HG03432 (cell line): ENCODE measurements at regions not wholly inside any gene's neighbourhood (a gene's known extent, or its start where the extent isn't known, plus 50 kb on each side); places are given as distances from the start of the nearest gene placed in this dataset.
A peak's percentile ranks its signal among the peaks of the same experiment; 100 is the strongest.
"Not testable (repeated sequence)": the region's sequence is repeated elsewhere in the genome, so short reads cannot be mapped to it uniquely, and the experiment has no call there.

Source experiments
- ATAC-seq: cut with Tn5 transposase; IDR thresholded peaks from one replicate; pipeline ENCODE4 v1.9.1; 2021; ENCODE audit warnings: mild to moderate bottlenecking, moderate library complexity; ENCODE audit not compliant: unreplicated experiment

DNA sequence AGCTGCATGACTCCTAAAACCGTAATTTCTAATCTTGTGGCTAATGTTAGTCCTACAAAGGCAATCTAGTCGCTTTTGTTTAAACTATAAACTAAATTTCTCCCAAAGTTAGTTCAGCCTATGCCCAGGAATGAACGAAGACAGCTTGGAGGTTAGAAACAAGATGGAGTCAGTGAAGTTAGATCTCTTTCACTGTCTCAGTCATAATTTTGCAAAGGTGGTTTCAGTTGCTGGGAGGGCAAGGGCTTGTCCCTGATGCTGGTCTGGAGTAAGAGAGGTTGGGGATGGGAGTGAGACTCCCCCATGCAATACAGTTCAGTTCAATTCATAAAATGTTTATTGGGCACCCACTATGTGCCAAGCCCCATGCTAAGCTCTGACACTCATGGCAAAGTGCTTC, 362.1 kb downstream of the TYW1 start:
- ATAC-seq: not testable (repeated sequence)

DNA sequence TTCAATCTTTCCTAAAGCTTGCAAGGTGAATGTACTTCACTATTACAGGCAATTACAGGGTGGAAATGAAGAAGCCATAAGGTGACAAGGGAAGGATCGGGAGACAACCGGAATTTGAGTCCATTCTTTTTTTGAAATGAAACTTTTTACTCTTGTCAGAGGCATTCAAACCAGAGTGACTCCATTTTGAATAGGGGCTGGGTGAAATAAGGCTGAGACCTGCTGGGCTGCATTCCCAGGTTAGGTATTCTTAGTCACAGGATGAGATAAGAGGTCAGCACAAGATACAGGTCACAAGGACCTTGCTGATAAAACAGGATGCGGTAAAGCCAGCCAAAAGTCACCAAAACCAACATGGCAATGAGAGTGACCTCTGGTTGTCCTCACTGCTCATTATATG, 363.3 kb downstream of the TYW1 start:
- ATAC-seq: no peak

DNA sequence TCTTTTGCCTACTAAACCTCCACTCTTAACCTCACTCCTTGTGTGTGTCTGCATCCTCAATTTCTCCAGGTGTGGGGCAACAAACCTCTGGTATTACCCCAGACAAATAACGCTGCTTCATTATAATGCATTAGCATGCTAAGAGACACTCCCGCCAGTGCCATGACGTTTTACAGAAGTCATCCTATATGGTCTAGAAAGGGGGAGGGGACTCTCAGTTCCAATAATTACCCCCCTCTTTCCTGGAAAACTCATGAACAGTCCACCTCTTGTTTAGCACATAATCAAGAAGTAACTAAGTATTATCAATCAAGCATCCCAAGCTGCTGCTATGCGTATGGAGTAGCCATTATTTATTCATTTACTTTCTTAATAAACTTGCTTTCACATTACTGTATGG, 364.5 kb downstream of the TYW1 start:
- no peak for ATAC-seq

DNA sequence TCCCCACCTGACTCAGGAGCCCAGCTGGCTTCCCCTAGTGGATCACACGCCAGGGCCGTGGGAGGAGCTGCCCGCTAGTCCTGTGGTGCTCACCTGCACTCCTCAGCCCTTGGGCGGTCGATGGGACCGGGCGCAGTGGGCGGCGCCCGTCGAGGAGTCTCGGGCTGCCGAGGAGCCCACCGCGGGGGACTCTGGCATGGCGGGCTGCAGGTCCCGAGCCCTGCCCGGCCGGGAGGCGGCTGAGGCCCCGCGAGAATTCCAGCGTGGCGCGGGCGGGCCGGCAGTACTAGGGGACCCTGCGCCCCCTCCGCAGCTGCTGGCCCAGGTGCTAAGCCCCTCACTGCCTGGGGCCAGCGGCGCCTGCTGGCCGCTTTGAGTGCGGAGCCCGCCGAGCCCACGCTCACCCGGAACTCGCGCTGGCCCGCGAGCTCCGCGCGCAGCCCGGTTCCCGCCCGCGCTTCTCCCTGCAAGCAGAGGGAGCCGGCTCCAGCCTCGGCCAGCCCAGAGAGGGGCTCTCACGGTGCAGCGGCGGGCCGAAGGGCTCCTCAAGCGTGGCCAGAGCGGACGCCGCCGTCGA, 367.9 kb downstream of the TYW1 start:
- ATAC-seq: no peak

DNA sequence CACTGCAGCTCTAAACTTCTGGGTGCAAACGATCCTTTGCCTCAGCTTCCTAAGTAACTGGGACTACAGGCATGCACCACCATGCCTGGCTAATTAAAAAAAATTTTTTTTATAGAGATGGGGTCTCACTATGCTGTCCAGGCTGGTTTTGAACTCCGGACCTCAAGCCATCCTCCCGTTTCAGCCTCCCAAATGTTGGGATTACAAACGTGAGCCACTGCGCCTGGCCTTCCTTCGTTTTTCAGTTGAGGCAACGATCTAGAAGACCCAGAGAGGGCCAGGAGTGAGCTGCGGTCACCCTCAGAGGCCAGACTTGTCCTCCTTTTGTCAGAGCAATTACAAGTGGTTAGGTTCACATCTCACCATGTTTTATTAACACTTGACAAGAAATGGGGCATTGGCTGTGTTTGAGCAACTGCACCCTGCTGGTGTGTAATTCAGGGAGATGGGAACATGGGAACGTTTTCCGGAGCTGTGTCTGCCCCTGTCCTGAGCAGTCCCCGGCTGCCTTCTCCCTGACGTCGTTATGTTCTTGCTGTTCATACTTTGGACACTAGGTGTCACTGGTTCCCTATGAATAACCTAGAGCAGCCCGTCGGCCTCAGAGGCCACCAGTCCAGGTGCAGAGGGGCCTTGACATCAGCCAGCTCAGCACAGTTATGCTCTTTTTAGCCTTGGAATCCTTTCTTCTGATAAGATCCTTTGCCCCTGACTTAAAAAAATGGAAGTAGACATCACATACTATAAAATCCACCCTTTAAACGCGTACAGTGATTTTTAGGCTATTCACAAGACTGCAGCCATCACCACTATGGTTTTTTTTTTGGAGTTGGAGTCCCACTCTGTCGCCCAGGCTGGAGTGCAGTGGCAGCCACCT, 375.0 kb downstream of the TYW1 start:
- peak; percentile 99 for ATAC-seq

DNA sequence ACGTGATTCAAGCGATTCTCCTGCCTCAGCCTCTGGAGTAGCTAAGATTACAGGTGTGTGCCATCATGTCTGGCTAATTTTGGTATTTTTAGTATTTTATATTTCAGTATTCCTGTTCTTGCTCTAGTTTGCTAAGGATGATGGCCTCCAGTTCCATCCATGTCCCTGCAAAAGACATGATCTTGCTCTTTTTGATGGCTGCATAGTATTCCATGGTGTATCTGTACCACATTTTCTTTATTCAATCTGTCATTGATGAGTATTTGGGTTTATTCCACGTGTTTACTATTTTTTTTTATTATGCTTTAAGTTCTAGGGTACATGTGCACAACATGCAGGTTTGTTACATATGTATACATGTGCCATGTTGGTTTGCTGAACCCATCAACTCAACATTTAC, 376.8 kb downstream of the TYW1 start:
- not testable (repeated sequence) for ATAC-seq

DNA sequence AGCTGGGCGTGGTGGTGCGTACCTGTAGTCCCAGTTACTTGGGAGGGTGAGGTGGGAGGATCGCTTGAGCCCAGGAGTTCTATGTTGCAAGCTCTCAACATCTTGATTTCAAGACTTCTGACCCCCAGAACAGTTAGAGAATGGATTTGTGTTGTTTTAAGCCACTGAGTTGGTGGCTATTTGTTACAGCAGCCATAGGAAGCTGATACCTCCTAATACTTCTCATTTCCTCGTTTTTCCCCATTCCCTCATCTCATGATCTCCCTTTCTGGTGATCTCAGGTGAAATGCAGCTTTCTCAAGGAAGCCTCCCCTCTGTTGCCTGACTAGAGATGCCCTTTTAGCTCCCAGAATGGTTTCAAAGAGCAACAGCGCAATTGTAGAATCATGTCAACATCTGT, 378.8 kb downstream of the TYW1 start:
- no peak for ATAC-seq

DNA sequence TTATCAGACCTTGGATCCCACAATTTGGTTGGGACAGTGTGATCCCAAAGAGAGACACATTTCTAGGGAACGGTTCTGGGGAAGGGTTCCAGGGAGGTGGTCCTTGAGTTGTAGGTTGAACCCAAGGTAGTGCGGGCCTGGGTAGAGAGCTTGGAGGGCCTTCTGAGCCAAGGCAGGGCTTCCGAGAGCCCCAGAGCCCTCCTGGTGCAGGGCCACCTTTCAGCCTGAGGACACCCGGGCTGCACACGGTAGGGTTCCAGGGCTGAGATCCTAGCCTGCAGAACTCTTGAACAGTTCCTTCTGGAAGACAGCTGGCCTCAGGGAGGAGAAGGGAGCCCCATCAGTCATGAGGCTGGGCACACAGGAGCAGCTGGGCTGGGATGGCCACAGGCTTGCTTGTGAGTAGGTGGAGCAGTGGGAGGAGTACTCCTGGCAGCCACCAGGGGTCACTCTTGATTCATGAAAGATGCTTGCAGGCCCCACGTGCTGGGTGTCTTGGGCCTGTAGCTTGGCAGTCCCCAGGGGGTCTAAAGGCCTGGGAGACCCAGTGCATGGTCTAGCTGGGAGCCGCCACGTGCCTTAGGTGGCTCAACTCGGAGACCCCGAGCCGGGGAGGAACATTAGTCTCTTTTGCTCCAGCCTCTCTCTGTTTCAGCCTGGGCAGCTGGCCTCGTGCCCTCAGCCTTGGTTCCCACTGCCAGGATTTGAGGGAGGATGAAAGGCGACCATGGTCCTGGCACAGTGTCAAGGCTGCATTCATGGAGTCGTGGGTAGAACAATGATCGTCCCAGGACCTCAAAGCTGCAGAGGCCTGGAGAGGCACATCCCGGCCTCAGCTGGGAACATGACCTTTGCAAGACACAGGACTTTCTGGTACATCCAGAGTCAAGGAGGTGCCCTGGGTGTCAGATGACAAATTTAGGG, 381.6 kb downstream of the TYW1 start:
- ATAC-seq: peak; percentile 96

DNA sequence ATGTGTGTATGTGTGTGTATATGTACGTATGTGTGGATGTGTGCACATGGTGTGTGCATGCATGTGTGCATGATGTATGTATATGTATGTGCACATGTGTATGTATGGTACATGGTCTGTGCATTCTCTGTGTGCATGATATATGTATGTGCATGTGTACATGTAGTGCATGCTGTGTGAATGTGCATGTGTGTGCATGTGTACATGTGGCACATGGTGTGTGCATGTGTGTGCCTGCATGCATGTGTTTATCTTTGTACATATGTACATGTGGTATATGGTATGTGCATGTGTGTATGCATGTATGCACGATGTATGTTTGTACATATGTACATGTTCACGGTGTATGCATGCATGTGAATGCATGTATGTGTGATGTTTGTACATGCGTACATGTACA, 383.7 kb downstream of the TYW1 start:
- ATAC-seq: no peak

DNA sequence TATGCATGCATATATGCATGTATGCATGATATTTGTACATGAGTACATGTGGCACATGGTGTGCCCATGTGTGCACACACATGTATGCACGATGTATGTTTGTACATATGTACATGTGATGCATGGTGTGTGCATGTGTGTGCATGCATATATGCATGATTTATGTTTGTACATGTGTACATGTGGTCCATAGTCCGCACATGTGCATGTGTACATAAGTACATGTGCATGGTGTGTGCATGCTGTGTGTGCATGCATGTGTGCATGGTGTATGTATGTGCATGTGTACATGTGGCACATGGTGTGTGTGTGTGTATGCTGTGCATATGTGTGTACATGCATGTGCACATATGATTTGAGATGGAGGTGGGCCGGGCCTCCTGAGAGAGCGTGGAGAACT, 384.2 kb downstream of the TYW1 start:
- no peak for ATAC-seq

DNA sequence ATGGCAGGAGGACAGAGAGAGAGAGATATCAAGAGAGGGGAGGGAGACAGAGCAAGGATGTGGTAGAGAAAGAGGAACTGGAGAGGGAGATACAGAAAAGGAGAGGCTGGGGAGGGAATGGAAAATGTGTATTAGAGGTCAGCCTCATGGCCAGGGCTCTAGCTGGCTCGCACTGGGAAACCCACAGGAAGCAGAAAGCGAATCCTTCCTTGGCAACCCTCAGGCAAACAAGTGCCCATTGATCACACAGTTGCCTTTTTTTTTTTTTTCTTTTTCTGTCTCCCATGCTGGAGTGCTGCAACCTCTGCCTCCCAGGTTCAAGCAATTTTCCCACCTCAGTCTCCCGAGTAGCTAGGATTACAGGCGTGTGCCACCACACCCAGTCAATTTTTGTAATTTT, 391.2 kb downstream of the TYW1 start:
- ATAC-seq: no peak

DNA sequence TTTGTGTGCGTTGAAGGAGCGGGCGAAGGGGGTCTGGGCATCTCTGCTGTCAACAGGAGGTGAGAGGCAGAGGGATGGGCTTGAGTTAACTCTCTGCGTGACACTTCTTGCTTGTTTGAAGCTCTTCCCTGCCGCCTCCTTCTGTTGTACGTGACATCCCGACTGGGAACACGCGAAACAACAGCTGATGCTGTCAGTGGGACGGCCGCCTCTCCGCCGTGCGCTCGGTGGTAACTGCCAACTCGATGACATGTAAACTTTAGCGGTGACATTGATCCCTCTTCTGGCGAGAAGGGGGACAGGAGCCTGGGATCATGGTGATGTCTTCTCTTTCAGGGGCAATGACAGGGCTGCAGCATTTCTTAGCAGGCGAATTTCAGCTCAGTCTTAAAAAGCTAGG, 394.5 kb downstream of the TYW1 start:
- ATAC-seq: no peak

DNA sequence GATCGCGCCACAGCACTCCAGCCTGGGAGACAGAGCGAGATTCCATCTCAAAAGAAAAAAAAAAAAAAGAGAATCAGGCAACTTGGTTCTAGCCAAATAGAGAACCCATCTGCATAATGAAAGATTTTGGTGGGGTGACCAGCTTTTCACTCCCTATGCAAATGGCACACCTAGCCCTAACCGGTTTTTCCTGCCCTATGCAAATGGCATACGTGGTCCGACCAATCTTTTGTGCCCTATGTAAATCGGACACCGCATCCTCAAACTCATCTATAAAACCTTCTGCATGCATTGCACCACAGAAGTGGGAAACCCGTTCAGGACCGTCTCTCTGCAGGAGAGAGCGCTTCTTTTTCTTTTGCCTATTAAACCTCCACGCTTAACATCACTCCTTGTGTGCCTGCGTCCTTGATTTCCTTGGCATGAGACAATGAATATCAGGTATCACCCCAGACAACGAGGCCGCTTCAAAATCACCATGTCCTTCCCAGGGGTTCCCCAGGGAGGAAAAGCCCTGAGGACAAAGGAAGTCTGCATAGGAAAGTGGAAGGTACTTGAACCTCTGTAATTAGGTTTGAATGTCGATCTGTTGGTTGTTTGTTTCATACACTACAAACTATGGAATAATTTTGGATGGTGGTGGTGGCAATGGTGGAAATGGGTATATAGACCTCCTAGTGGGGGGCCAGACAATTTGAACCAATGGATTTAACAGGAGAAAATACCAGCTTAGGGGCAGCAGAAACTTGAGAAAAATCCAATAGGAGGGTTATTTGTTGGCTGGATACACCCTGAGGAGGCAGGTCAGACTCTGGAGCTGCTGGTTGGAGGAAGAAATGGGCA, 396.2 kb downstream of the TYW1 start:
- no peak for ATAC-seq

DNA sequence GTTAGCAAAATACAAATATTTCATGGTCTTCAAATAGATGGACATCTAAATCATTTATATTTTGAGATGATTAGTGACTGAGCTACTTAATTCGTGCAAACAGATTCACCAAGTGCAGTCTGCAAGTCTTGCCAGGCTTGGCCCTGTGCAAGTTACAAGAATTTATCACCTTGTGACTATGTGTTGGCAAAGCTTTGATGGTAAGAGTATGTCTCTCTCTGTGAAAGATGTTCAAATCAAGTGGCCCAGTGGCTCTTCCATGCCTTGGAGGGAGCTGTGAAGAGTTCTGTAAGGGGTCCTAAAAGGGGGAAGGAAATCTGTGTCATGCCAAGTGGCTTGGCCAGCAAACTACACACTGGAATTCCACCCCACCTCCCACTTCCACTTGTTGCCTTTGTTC, 397.3 kb downstream of the TYW1 start:
- no peak for ATAC-seq

DNA sequence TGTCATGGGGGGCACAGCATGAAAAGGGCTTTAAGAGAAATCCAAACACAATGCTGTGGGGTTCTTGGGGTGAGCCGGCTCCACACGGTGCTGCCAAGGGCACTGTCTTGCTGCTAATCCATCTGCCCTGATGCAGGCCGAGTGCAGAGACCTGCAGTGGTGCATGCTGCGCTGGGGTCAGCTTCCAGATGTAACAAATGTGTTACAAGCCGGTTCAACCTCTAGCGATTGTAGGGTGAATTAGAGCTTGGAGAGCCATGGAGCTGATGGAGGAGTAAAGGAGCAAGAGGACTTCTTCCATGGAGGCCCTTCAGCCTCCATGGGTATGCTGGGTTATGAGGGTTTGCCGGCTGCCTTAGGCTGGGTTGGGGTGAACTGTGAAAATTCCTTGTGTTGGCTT, 402.3 kb downstream of the TYW1 start:
- no peak for ATAC-seq

DNA sequence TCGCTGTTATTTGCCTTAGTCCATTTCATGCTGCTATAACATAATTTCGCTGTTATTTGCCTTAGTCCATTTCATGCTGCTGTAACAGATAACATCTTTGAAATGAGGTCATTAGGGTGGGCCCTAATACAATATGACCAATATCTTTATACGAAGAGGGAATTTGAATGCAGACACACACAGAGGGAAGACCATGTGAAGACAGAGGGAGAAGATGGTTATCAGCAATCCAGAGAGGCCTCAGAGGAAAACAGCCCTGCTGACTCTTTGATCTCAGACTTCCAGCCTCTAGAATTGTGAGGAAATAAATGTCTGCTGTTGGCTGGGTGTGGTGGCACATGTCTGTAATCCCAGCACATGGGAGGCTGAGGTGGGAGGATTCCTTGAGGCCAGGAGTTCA, 404.9 kb downstream of the TYW1 start:
- no peak for ATAC-seq

DNA sequence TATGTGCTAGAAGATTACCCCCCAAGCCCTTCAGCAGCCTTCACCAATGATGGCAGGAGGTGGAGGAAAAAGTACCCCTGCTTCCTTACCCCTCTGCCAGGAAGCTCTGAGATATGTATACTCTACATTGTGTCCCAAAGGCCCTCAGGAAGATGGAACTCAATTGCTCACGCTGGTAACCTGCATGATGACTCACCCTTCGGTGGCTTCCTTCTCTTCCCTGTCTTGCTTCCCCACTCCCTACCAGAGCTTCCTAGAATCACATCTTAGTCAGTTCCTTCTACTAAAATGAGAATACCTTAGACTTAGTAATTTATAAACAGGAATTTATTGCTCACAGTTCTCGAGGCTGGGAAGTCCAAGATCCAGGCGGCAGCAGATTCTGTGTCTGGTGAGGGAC, 405.6 kb downstream of the TYW1 start:
- ATAC-seq: no peak

DNA sequence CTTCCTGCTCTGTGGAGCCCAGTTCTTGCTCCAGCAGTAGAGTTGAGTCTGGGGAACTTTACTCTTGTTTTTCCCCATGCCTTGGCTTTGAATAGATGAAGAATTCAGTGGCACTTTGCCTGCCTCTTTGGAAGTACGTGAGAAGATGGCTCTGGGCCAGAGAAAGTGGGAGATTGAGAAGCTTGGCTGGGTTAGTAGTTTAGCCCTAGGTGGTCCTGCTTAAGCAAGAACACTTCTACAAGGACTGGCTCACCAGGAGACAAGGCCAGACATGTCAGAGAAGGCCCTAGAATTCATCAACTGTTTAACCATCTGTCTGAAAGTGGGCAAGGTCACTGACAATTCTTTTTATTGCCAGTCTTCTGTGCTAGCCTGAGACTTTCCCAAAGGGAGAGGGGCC, 410.3 kb downstream of the TYW1 start:
- ATAC-seq: no peak

DNA sequence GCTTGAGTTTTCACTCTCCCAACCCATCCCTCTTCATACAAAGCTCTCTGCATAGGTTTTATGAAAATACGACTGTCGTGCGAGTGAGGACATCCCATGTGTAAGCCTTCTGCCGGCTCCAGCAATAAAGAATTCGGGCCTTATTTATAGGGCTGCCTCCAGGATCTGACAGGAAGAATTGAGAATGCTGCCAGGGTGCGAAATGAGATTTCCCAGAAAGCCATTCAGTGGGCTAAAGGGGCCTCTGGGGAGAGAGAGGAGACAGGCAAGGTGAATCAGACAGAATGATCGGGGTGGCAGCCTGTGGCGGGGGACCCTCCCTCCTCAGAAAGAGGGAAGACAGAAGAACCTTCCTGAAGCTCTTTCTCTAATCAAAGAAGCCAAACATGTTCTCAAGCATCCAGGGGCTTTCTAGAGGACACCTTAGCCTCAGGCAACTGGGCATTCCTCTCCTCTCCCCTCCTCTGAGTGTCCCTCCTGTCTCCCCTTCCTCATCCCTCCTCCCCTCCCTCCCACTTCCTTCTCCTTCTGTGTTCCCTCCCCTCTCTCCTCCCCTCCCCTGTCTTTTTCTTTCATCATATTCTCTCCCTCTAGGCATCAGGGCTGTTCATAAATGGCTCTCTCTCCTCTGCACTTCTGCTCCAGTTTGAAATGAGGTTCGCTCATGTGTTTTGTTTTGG, 410.9 kb downstream of the TYW1 start:
- no peak for ATAC-seq

DNA sequence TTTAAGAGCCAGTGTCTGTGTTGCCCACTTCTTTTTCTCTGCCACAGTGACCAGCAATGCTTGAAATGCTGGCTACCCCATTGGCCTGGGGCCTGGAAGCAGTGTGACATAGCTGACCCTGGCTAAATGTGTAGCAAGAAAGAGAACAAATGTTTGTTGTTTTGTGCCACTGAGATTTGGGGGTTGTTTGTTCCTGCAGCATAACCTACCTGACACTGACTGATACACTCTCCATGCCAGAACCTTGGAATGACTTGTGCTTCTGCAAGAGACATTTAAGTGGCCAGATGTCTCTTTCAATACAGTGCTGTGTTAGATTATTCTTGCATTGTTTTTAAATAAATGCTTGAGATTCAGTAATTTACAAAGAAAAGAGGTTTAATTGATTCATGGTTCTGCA, 411.5 kb downstream of the TYW1 start:
- ATAC-seq: no peak
